ENCODE measurements at regions not wholly inside any gene's neighbourhood (a gene's known extent, or its start where the extent isn't known, plus 50 kb on each side); places are given as distances from the start of the nearest gene placed in this dataset.

DNA sequence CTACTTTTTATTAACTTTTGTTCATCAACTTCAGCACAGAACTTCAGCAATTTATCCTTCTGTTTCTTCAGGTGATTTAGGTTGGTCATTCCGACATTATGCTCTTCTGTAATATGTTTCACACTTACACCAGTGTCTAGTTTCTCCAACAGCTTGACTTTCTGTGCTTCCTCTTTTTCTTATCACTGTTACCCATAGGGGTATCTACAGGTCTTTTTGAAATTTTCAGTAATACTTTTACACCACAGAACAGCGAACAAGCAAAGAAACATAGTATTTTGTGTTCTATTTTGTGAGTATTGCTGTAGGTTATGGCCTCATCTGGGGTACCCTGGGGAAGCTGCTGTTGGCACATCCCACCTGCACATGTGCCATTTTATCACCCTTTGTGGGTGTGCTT is 260.7 kb downstream of the NSUN3 start:
- TF ChIP-seq, protein P1, sequence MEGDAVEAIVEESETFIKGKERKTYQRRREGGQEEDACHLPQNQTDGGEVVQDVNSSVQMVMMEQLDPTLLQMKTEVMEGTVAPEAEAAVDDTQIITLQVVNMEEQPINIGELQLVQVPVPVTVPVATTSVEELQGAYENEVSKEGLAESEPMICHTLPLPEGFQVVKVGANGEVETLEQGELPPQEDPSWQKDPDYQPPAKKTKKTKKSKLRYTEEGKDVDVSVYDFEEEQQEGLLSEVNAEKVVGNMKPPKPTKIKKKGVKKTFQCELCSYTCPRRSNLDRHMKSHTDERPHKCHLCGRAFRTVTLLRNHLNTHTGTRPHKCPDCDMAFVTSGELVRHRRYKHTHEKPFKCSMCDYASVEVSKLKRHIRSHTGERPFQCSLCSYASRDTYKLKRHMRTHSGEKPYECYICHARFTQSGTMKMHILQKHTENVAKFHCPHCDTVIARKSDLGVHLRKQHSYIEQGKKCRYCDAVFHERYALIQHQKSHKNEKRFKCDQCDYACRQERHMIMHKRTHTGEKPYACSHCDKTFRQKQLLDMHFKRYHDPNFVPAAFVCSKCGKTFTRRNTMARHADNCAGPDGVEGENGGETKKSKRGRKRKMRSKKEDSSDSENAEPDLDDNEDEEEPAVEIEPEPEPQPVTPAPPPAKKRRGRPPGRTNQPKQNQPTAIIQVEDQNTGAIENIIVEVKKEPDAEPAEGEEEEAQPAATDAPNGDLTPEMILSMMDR (IDR thresholded peaks at IDR 0.05; ENCODE audit: insufficient read depth, low read depth, low read length): no peak
- no peak for TF ChIP-seq EZH2 (IDR thresholded peaks at IDR 0.05; ENCODE audit: insufficient read depth, low read length)

Measured in astrocyte (in vitro differentiated cells and primary cell).